Prostate gland (tissue), 2 donors: ENCODE measurements at regions not wholly inside any gene's neighbourhood (a gene's known extent, or its start where the extent isn't known, plus 50 kb on each side); places are given as distances from the start of the nearest gene placed in this dataset.

Source experiments
- CTCF ChIP-seq, 4 experiments: fragments of 200-600 bp in 2 of 4; fragments of 450-650 bp in 2 of 4; sonication (generic) in 2 of 4; IDR thresholded peaks; 1 replicate in 3 of 4; 2 replicates in 1 of 4; pipeline ENCODE4 v1.5.1; 2016 to 2019; ENCODE audit warnings: antibody characterized with exemption in 4 of 4, mild to moderate bottlenecking in 2 of 4, moderate library complexity in 2 of 4
- POLR2A ChIP-seq: fragments of 450-650 bp; IDR thresholded peaks from one replicate; pipeline ENCODE4 v1.6.1; 2016; ENCODE audit warnings: antibody characterized with exemption, mild to moderate bottlenecking
- POLR2AphosphoS5 ChIP-seq: sonication (generic); formaldehyde crosslinking; IDR thresholded peaks from one replicate; pipeline ENCODE4 v1.6.1; 2017; ENCODE audit warnings: antibody characterized with exemption

GRCh38 chr3:154844863-154845262 lies 235.3 kb upstream of the MME start:
- no peak for TF ChIP-seq CTCF (IDR thresholded peaks at IDR 0.05)
- no peak for TF ChIP-seq POLR2A
- TF ChIP-seq POLR2AphosphoS5: no peak
